CD4-positive, alpha-beta memory T cell (primary cell): ENCODE measurements at regions not wholly inside any gene's neighbourhood (a gene's known extent, or its start where the extent isn't known, plus 50 kb on each side); places are given as distances from the start of the nearest gene placed in this dataset.

ENCODE experiments used
- CTCF ChIA-PET: fragments of 350-600 bp; sonication (Branson Sonifier 250); formaldehyde crosslinking; loops from one replicate; lab custom pipeline; 2021; ENCODE audit warnings: inconsistent platforms; ENCODE audit not compliant: partially characterized antibody; lab: Charles Lee
- POLR2A ChIA-PET: fragments of 350-600 bp; sonication (Branson Sonifier 250); formaldehyde crosslinking; loops from one replicate; lab custom pipeline; 2021; ENCODE audit not compliant: partially characterized antibody; lab: Charles Lee
- DNase-seq, 5 donors: peaks; one replicate each; pipeline versions ENCODE4 v3.0.0 to v3.0.0-alpha.2; 2020 to 2022; ENCODE audit warnings: mixed read lengths in 1 of 5
- H3K27ac ChIP-seq: one replicate; pipeline ENCODE4 v1.7.0; 2013; ENCODE audit warnings: low read depth, low read length
- H3K27me3 ChIP-seq: 2 replicates; pipeline ENCODE4 v1.7.0; 2013; ENCODE audit warnings: mild to moderate bottlenecking, low read length, moderate library complexity; ENCODE audit not compliant: insufficient read depth
- H3K36me3 ChIP-seq: 2 replicates; pipeline ENCODE4 v1.7.0; 2013; ENCODE audit warnings: mild to moderate bottlenecking, low read length, moderate library complexity; ENCODE audit not compliant: insufficient read depth
- H3K4me1 ChIP-seq: 2 replicates; pipeline ENCODE4 v1.7.0; 2013; ENCODE audit warnings: mild to moderate bottlenecking, low read length, moderate library complexity; ENCODE audit not compliant: insufficient read depth
- H3K4me3 ChIP-seq, 2 donors: one replicate each; pipeline ENCODE4 v1.7.0; 2013; ENCODE audit warnings: low read length in 2 of 2, mild to moderate bottlenecking in 1 of 2
- H3K9me3 ChIP-seq, 2 donors: one replicate each; pipeline ENCODE4 v1.7.0; 2013; ENCODE audit warnings: low read length in 2 of 2, control low read depth in 1 of 2; ENCODE audit not compliant: control insufficient read depth in 1 of 2
- H3K27ac Mint-ChIP-seq, 7 donors: one replicate each; pipeline ENCODE4 v1.8.0; 2020 to 2021; ENCODE audit warnings: mixed read lengths in 7 of 7, mild to moderate bottlenecking in 6 of 7, inconsistent platforms in 3 of 7, moderate library complexity in 3 of 7
- H3K27me3 Mint-ChIP-seq, 2 donors: one replicate each; pipeline ENCODE4 v1.8.0; 2020 to 2021; ENCODE audit warnings: mixed read lengths in 2 of 2
- H3K36me3 Mint-ChIP-seq, 2 donors: one replicate each; pipeline ENCODE4 v1.8.0; 2020 to 2021; ENCODE audit warnings: mixed read lengths in 2 of 2, inconsistent platforms in 1 of 2, mild to moderate bottlenecking in 1 of 2
- H3K4me1 Mint-ChIP-seq, 4 donors: one replicate each; pipeline ENCODE4 v1.8.0; 2020 to 2021; ENCODE audit warnings: mixed read lengths in 4 of 4, mild to moderate bottlenecking in 1 of 4
- H3K4me3 Mint-ChIP-seq, 8 donors: one replicate each; pipeline ENCODE4 v1.8.0; 2020 to 2021; ENCODE audit warnings: mixed read lengths in 8 of 8, mild to moderate bottlenecking in 7 of 8, moderate library complexity in 6 of 8, inconsistent platforms in 3 of 8
- H3K9me3 Mint-ChIP-seq, 8 donors: one replicate each; pipeline ENCODE4 v1.8.0; 2020 to 2021; ENCODE audit warnings: mixed read lengths in 8 of 8, mild to moderate bottlenecking in 5 of 8, inconsistent platforms in 3 of 8, moderate library complexity in 1 of 8
- intact Hi-C: fragments of 100-400 bp; cut with micrococcal nuclease; formaldehyde crosslinking; loops from one replicate; pipeline ENCODE4 v1.15.1; 2023

- no peaks in the 10 kb centered on the region for H3K4me1 Mint-ChIP-seq
- no peaks in the 10 kb centered on the region for H3K9me3 ChIP-seq
- no peaks in the 10 kb centered on the region for H3K36me3 ChIP-seq
- H3K4me3 Mint-ChIP-seq = no peak overlapping the region
- no peak overlapping the region for H3K4me3 ChIP-seq
- H3K27ac ChIP-seq = no peak overlapping the region
- peaks cover 0 to 4% (median 0%) of the 10 kb centered on the region in 8 donors for H3K9me3 Mint-ChIP-seq
- peak overlapping the region in 1 of 7 donors; percentile 24 for H3K27ac Mint-ChIP-seq
- ChIA-PET CTCF (no interaction called here), POLR2A (no interaction called here)
- no peaks in the 10 kb centered on the region for H3K36me3 Mint-ChIP-seq
- intact Hi-C loops = no loop called here
- no peaks in the 10 kb centered on the region for H3K4me1 ChIP-seq
- H3K27me3 ChIP-seq = no peaks in the 10 kb centered on the region
- no peak for DNase-seq
- peaks cover 18 to 21% of the 10 kb centered on the region in 2 donors for H3K27me3 Mint-ChIP-seq
Measured at GRCh38 chr6:159577564-159577963, 115.5 kb downstream of the SOD2 start.

- H3K27me3 Mint-ChIP-seq = peaks cover 8 to 12% of the 10 kb centered on the region in 2 donors
- peaks cover 0 to 4% of the 10 kb centered on the region in 2 donors for H3K36me3 Mint-ChIP-seq
- no peaks in the 10 kb centered on the region for H3K27me3 ChIP-seq
- H3K4me1 ChIP-seq = no peaks in the 10 kb centered on the region
- peaks cover 3 to 39% (median 23%) of the 10 kb centered on the region in 8 donors for H3K9me3 Mint-ChIP-seq
- no peak for DNase-seq
- no peaks in the 10 kb centered on the region for H3K36me3 ChIP-seq
- H3K27ac Mint-ChIP-seq = no peak overlapping the region
- H3K9me3 ChIP-seq = no peaks in the 10 kb centered on the region
- H3K4me1 Mint-ChIP-seq = no peaks in the 10 kb centered on the region
- CTCF ChIA-PET = no interaction called here
- H3K4me3 ChIP-seq = no peak overlapping the region
- no peak overlapping the region for H3K27ac ChIP-seq
- POLR2A ChIA-PET = no interaction called here
- H3K4me3 Mint-ChIP-seq = no peak overlapping the region
- intact Hi-C loops = no loop called here
Measured at GRCh38 chr6:159572439-159573110, 120.5 kb downstream of the SOD2 start.

- no peak overlapping the region for H3K4me3 Mint-ChIP-seq
- H3K9me3 Mint-ChIP-seq = peaks cover 4 to 21% (median 16%) of the 10 kb centered on the region in 8 donors
- CTCF ChIA-PET = no interaction called here
- POLR2A ChIA-PET = no interaction called here
- intact Hi-C loops = no loop called here
- H3K36me3 Mint-ChIP-seq = no peaks in the 10 kb centered on the region
- Histone ChIP-seq H3K4me1 (no peaks in the 10 kb centered on the region), H3K27ac (no peak overlapping the region), H3K27me3 (no peaks in the 10 kb centered on the region), H3K9me3 (no peaks in the 10 kb centered on the region), H3K36me3 (no peaks in the 10 kb centered on the region), H3K4me3 (no peak overlapping the region)
- no peak for DNase-seq
- H3K27me3 Mint-ChIP-seq = peaks cover 4 to 6% of the 10 kb centered on the region in 2 donors
- no peaks in the 10 kb centered on the region for H3K4me1 Mint-ChIP-seq
- H3K27ac Mint-ChIP-seq = no peak overlapping the region
Measured at GRCh38 chr6:159565181-159565710, 127.8 kb downstream of the SOD2 start.

GRCh38 chr6:159564456-159564855 is 128.6 kb downstream of the SOD2 start:
- Histone ChIP-seq H3K4me1 (no peaks in the 10 kb centered on the region), H3K9me3 (no peaks in the 10 kb centered on the region), H3K36me3 (no peaks in the 10 kb centered on the region), H3K27ac (no peak overlapping the region), H3K27me3 (no peaks in the 10 kb centered on the region), H3K4me3 (no peak overlapping the region)
- no peak for DNase-seq
- Mint-ChIP-seq H3K27ac (no peak overlapping the region), H3K4me3 (peak overlapping the region in 1 of 8 donors; percentile 60), H3K4me1 (no peaks in the 10 kb centered on the region), H3K27me3 (peaks cover 4 to 6% of the 10 kb centered on the region in 2 donors), H3K9me3 (peaks cover 2 to 13% (median 9%) of the 10 kb centered on the region in 8 donors), H3K36me3 (no peaks in the 10 kb centered on the region)
- ChIA-PET POLR2A (no interaction called here), CTCF (no interaction called here)
- intact Hi-C loops = no loop called here

GRCh38 chr6:159557031-159557430 is 136.0 kb downstream of the SOD2 start:
- Mint-ChIP-seq H3K9me3 (peaks cover 0 to 10% (median 2%) of the 10 kb centered on the region in 8 donors), H3K27me3 (peaks cover 9 to 18% of the 10 kb centered on the region in 2 donors), H3K27ac (no peak overlapping the region), H3K4me1 (no peaks in the 10 kb centered on the region), H3K4me3 (no peak overlapping the region), H3K36me3 (no peaks in the 10 kb centered on the region)
- ChIA-PET CTCF (no interaction called here), POLR2A (no interaction called here)
- no peak overlapping the region for H3K27ac ChIP-seq
- H3K9me3 ChIP-seq = no peaks in the 10 kb centered on the region
- no peak for DNase-seq
- H3K27me3 ChIP-seq = no peaks in the 10 kb centered on the region
- H3K4me1 ChIP-seq = no peaks in the 10 kb centered on the region
- no peak overlapping the region for H3K4me3 ChIP-seq
- intact Hi-C loops = no loop called here
- H3K36me3 ChIP-seq = no peaks in the 10 kb centered on the region

- intact Hi-C loops = no loop called here
- Histone ChIP-seq H3K27ac (no peak overlapping the region), H3K4me3 (no peak overlapping the region), H3K27me3 (no peaks in the 10 kb centered on the region), H3K36me3 (no peaks in the 10 kb centered on the region), H3K9me3 (no peaks in the 10 kb centered on the region), H3K4me1 (no peaks in the 10 kb centered on the region)
- POLR2A ChIA-PET = no interaction called here
- peaks cover 13 to 19% of the 10 kb centered on the region in 2 donors for H3K27me3 Mint-ChIP-seq
- no peak overlapping the region for H3K27ac Mint-ChIP-seq
- DNase-seq = no peak
- CTCF ChIA-PET = no interaction called here
- peaks cover 0 to 18% (median 8%) of the 10 kb centered on the region in 8 donors for H3K9me3 Mint-ChIP-seq
- H3K4me1 Mint-ChIP-seq = no peaks in the 10 kb centered on the region
- no peak overlapping the region for H3K4me3 Mint-ChIP-seq
- no peaks in the 10 kb centered on the region for H3K36me3 Mint-ChIP-seq
Measured at GRCh38 chr6:159555082-159555875, 137.8 kb downstream of the SOD2 start.

GRCh38 chr6:159541296-159541695 is 151.7 kb downstream of the SOD2 start:
- H3K4me1 ChIP-seq = no peaks in the 10 kb centered on the region
- CTCF ChIA-PET = no interaction called here
- Mint-ChIP-seq H3K27me3 (peaks cover 2 to 13% of the 10 kb centered on the region in 2 donors), H3K27ac (no peak overlapping the region), H3K36me3 (no peaks in the 10 kb centered on the region), H3K4me1 (no peaks in the 10 kb centered on the region), H3K9me3 (peaks cover 0 to 3% (median 3%) of the 10 kb centered on the region in 8 donors), H3K4me3 (no peak overlapping the region)
- H3K27me3 ChIP-seq = no peaks in the 10 kb centered on the region
- no peak overlapping the region for H3K27ac ChIP-seq
- H3K36me3 ChIP-seq = no peaks in the 10 kb centered on the region
- POLR2A ChIA-PET = no interaction called here
- H3K4me3 ChIP-seq = no peak overlapping the region
- H3K9me3 ChIP-seq = no peaks in the 10 kb centered on the region
- DNase-seq = no peak
- intact Hi-C loops = no loop called here
